NCI-H226 (cell line): ENCODE measurements at regions not wholly inside any gene's neighbourhood (a gene's known extent, or its start where the extent isn't known, plus 50 kb on each side); places are given as distances from the start of the nearest gene placed in this dataset.
A peak's percentile ranks its signal among the peaks of the same experiment; 100 is the strongest.

Experiments used
- DNase-seq: peaks from one replicate; pipeline ENCODE4 v3.0.0-alpha.2; 2015

- no peak for DNase-seq
Observed at GRCh38 chr13:73310366-73310765, 251.6 kb downstream of the KLF5 start.

GRCh38 chr13:73307481-73307880 is 248.7 kb downstream of the KLF5 start:
- DNase-seq, result no peak

GRCh38 chr13:73306688-73307087 is 247.9 kb downstream of the KLF5 start:
- no peak for DNase-seq

GRCh38 chr13:73304442-73304841 is 245.6 kb downstream of the KLF5 start:
- DNase-seq, result peak; percentile 20

- peak; percentile 39 for DNase-seq
Observed at GRCh38 chr13:73303851-73304250, 245.0 kb downstream of the KLF5 start.

- DNase-seq, result peak; percentile 5
Observed at GRCh38 chr13:73301622-73302021, 242.8 kb downstream of the KLF5 start.

- DNase-seq, result no peak
Observed at GRCh38 chr13:73300718-73301425, 242.1 kb downstream of the KLF5 start.

- no peak for DNase-seq
Observed at GRCh38 chr13:73299787-73300186, 241.0 kb downstream of the KLF5 start.

- DNase-seq, result no peak
Observed at GRCh38 chr13:73293913-73294523, 235.2 kb downstream of the KLF5 start.

- no peak for DNase-seq
Observed at GRCh38 chr13:73292127-73292526, 233.3 kb downstream of the KLF5 start.

- DNase-seq, result no peak
Observed at GRCh38 chr13:73290844-73291243, 232.0 kb downstream of the KLF5 start.

GRCh38 chr13:73288596-73288995 is 229.8 kb downstream of the KLF5 start:
- no peak for DNase-seq

GRCh38 chr13:73287831-73288230 is 229.0 kb downstream of the KLF5 start:
- DNase-seq, result no peak

GRCh38 chr13:73286942-73287620 is 228.3 kb downstream of the KLF5 start:
- DNase-seq, result no peak

GRCh38 chr13:73286177-73286576 is 227.4 kb downstream of the KLF5 start:
- DNase-seq, result no peak

GRCh38 chr13:73284081-73284874 is 225.5 kb downstream of the KLF5 start:
- DNase-seq, result no peak

- DNase-seq, result no peak
Observed at GRCh38 chr13:73283636-73284035, 224.8 kb downstream of the KLF5 start.

GRCh38 chr13:73281746-73282145 is 222.9 kb downstream of the KLF5 start:
- no peak for DNase-seq

- DNase-seq, result no peak
Observed at GRCh38 chr13:73278186-73278585, 219.4 kb downstream of the KLF5 start.

- DNase-seq, result no peak
Observed at GRCh38 chr13:73275163-73275562, 216.4 kb downstream of the KLF5 start.

GRCh38 chr13:73274147-73274546 is 215.3 kb downstream of the KLF5 start:
- DNase-seq, result peak; percentile 14

- DNase-seq, result peak; percentile 80
Observed at GRCh38 chr13:73273745-73274144, 214.9 kb downstream of the KLF5 start.

- DNase-seq, result no peak
Observed at GRCh38 chr13:73273276-73273675, 214.5 kb downstream of the KLF5 start.
